ENCODE measurements at regions not wholly inside any gene's neighbourhood (a gene's known extent, or its start where the extent isn't known, plus 50 kb on each side); places are given as distances from the start of the nearest gene placed in this dataset.

GRCh38 chr2:185663811-185664210 lies 74.8 kb upstream of the FSIP2 start:
- intact Hi-C loops (cut with DNase I) = no loop called here
- WGBS, 4 donors = 85 to 94% (median 90%) methylated on average over 1 of the region's 1 CpG
- H3K9me3 ChIP-seq = no peaks in the 10 kb centered on the region
- no peaks in the 10 kb centered on the region for H3K4me1 ChIP-seq
- H3K36me3 ChIP-seq = no peaks in the 10 kb centered on the region
- no peak overlapping the region for H3K4me3 ChIP-seq
- TF ChIP-seq POLR2A (IDR thresholded peaks at IDR 0.05) = no peak
- TF ChIP-seq, protein P1, sequence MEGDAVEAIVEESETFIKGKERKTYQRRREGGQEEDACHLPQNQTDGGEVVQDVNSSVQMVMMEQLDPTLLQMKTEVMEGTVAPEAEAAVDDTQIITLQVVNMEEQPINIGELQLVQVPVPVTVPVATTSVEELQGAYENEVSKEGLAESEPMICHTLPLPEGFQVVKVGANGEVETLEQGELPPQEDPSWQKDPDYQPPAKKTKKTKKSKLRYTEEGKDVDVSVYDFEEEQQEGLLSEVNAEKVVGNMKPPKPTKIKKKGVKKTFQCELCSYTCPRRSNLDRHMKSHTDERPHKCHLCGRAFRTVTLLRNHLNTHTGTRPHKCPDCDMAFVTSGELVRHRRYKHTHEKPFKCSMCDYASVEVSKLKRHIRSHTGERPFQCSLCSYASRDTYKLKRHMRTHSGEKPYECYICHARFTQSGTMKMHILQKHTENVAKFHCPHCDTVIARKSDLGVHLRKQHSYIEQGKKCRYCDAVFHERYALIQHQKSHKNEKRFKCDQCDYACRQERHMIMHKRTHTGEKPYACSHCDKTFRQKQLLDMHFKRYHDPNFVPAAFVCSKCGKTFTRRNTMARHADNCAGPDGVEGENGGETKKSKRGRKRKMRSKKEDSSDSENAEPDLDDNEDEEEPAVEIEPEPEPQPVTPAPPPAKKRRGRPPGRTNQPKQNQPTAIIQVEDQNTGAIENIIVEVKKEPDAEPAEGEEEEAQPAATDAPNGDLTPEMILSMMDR (IDR thresholded peaks at IDR 0.05) = no peak
- no peak overlapping the region for H3K27ac ChIP-seq
- no peaks in the 10 kb centered on the region for H3K27me3 ChIP-seq
- no peak for ATAC-seq
- DNase-seq = no peak

DNA sequence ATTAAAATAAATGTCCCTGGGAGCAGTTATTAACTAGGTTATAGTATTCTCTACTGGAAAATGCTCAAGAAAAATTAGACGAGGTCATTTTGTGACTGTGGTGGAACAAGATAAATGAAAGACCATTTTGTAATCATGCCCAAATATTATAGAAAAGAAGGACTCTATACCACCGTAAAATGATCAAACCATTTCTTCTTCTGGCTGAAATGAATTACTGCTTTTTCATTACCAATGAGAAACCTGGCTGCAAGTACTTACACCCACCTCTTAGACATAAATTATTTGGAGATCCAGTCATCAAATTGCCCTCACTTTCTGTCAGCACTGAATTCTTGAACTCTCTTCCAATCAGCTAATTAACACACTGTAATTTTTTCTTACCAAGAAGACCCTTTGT lies 74.2 kb upstream of the FSIP2 start:
- 80 to 89% (median 80%) methylated on average over 2 of the region's 2 CpGs for WGBS, 4 donors

DNA sequence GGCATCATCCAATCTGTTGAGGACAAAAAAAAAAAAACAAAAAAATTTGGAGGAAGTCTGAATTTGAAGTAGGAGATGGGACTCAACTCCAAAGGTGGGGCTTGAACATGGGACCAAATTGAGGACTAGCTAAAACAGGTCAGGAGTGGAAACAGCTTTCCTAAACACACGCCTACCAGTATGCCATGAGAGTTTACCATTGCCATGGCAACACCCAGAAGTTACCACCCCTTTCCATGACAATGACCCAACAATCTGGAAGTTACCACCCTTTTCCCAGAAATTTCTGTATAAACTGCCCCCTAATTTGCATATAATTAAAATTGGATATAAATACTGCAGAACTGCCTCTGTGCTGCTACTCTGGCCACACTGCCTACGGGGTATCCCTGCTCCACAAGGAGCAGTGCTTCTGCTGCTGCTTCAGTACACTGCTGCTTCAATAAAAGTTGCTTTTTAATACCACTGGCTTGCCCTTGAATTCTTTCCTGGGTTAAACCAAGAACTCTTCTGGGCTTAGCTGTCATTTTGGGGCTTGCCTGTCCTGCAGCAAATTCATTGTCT lies 73.3 kb upstream of the FSIP2 start:
- ATAC-seq = no peak
- intact Hi-C loops (cut with DNase I) = no loop called here
- TF ChIP-seq, protein P1 (IDR thresholded peaks at IDR 0.05) = no peak
- TF ChIP-seq POLR2A (IDR thresholded peaks at IDR 0.05) = no peak
- Histone ChIP-seq H3K27me3 (no peaks in the 10 kb centered on the region), H3K4me3 (no peak overlapping the region), H3K9me3 (no peaks in the 10 kb centered on the region), H3K27ac (no peak overlapping the region), H3K36me3 (no peaks in the 10 kb centered on the region), H3K4me1 (no peaks in the 10 kb centered on the region)
- 77 to 85% (median 81%) methylated on average over 2 of the region's 2 CpGs for WGBS, 4 donors
- no peak for DNase-seq

More for the DNA sequence above, 74.2 kb upstream of the FSIP2 start:
- H3K4me1 ChIP-seq = no peaks in the 10 kb centered on the region
- H3K27me3 ChIP-seq = no peaks in the 10 kb centered on the region
- ATAC-seq = no peak
- DNase-seq = no peak
- no peaks in the 10 kb centered on the region for H3K9me3 ChIP-seq
- TF ChIP-seq, protein P1 (IDR thresholded peaks at IDR 0.05) = no peak
- TF ChIP-seq POLR2A (IDR thresholded peaks at IDR 0.05) = no peak
- H3K27ac ChIP-seq = no peak overlapping the region
- intact Hi-C loops (cut with DNase I) = no loop called here
- H3K4me3 ChIP-seq = no peak overlapping the region
- H3K36me3 ChIP-seq = no peaks in the 10 kb centered on the region

GRCh38 chr2:185667452-185667851 lies 71.2 kb upstream of the FSIP2 start:
- intact Hi-C loops (cut with DNase I) = no loop called here
- no peak for ATAC-seq

More at GRCh38 chr2:185667452-185667851, 71.2 kb upstream of the FSIP2 start:
- H3K27me3 ChIP-seq = no peaks in the 10 kb centered on the region
- 90 to 96% (median 92%) methylated on average over 2 of the region's 2 CpGs for WGBS, 4 donors
- no peaks in the 10 kb centered on the region for H3K36me3 ChIP-seq
- H3K27ac ChIP-seq = no peak overlapping the region
- no peak overlapping the region for H3K4me3 ChIP-seq
- H3K4me1 ChIP-seq = no peaks in the 10 kb centered on the region
- no peaks in the 10 kb centered on the region for H3K9me3 ChIP-seq
- DNase-seq = no peak
- TF ChIP-seq, protein P1 (IDR thresholded peaks at IDR 0.05) = no peak
- TF ChIP-seq POLR2A (IDR thresholded peaks at IDR 0.05) = no peak
